HPDE6-E6E7 (cell line): ENCODE measurements at regions not wholly inside any gene's neighbourhood (a gene's known extent, or its start where the extent isn't known, plus 50 kb on each side); places are given as distances from the start of the nearest gene placed in this dataset.
"Not testable (repeated sequence)": the region's sequence is repeated elsewhere in the genome, so short reads cannot be mapped to it uniquely, and the experiment has no call there.

Experiments used
- DNase-seq: peaks from one replicate; pipeline ENCODE4 v3.0.0; 2011; ENCODE audit warnings: missing footprints; ENCODE audit errors: extremely low spot score

DNA sequence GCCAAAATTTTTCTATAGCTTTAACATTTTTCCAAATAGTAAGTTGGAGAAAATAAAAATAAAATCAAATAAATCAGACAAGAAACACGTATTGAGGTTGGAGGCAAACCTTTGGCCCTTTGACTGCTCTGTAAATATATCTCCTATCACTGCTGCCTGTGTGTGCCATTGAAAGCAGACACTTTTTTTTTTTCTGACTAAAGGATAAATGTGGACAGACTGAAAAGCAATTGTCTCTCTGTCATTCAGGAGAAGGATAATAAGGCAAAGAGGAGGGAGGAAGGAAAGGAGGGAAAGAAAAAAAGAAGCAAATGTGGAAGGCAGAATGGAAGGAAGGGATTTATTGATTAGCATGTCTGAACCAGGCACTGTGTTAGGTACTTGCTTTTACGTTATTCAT is 85.2 kb upstream of the SULF2 start:
- DNase-seq = no peak

DNA sequence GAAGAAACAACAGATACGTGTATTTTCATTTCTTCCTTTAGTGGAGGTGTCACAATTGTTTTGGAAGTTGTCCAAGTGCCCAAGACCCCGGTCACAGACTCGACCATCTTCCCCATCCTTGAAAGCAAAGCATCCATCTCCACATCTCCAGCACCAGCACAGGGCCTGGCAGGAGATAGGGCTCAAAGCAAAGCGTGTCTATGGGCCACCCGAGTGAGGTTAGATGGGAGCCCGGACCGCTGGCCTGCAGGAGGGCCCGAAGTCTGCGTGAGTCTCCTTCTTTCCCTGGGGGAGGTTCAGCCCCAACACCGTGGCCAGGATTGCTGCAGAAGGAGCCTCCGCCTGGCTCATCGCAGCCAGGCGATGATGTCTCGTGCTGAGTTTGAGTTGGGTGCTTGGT is 83.5 kb upstream of the SULF2 start:
- no peak for DNase-seq

DNA sequence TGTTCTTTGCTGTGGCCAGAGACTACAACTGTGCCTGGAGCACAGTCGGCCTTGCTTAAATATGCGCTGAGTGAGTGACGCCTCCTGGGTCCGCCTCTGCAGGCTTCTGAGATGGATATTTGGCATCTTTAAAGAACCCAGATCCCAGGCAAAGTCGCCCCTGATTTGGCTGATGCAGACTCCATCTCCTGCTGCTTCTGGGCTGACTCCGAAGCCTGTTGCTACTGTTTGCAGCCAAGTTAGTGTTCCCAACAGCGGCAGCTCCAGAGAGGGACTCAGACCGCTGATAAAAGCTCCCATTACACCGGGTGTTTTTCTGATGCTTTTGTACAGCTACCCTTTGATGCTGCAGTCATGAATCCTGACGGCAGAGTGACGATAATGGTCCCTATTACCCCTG is 83.0 kb upstream of the SULF2 start:
- no peak for DNase-seq

DNA sequence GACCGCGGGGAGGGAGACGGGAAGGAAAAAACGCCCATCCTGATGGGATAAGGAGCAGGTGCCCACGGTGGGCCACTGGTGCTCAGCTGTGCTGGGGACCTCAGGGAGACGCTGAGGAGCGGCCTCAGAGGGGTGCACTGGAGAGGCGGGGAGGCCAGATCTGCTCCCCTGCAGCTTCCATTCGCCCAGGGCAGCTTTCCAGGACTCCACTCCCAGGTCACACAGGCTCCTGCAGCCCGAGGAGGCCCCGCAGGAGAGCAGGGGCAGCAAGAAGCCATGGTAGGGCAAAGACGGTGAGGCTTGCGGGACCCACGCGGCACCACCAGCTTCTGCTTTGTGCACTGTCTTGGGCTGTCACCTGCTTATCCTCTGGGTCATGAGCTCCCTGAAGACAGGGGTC is 82.5 kb upstream of the SULF2 start:
- DNase-seq = no peak

DNA sequence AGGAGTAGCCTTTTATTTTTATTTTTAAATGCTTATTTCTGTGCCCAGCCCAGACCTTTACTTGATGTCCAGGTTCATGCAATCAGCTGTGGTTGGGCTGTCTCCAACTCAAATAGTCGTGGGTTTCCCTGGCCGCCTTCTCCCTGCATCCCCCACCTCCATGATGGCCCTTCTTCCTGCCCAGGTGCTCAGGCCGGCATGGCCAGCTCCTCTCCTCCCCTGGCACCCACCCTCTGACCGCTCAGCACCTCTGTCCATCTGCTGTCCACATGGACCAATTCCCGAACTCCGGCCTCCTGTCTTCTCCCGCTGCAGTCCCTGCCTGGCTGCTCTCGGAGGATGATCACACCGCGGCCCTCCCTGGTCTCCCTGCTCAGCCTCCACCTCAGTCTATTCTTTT is 81.2 kb upstream of the SULF2 start:
- DNase-seq = no peak

DNA sequence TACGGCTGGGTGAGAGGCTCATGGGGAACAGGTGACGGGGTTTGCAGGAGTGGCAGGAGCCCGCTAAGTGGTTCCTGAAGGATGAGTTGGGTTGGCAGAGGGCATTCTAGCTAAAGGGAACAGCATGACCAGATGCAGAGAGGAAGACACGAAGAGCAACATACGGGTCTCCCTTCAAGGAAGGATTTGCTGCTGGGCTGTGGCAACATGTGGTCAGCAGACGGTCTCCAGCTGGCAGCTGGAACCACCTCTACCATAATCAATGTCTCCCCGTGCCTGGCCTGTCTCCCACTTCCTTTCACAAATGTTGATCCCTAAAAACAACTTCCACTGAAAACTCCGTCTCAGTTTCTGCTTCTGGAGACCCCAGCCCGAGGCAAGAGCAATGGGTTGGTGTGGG is 80.6 kb upstream of the SULF2 start:
- no peak for DNase-seq

DNA sequence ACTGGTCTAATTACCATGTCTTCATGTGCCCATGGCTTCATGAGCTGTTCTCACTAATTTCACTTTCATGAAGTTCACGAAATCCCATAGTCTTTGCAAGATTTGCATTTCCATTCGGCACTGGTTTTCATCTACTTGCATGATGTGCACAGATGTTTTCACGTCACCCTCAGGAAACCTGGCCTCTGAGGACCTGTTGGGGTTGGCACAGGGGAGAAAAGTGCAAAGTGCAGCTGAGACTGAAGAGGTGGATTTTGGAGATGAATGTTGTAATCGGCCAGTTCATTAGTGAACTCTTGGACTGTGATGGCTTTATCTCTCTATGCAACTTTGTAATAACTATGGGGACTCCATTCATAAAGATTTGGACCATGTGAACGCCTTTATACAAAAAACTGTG is 80.2 kb upstream of the SULF2 start:
- no peak for DNase-seq

DNA sequence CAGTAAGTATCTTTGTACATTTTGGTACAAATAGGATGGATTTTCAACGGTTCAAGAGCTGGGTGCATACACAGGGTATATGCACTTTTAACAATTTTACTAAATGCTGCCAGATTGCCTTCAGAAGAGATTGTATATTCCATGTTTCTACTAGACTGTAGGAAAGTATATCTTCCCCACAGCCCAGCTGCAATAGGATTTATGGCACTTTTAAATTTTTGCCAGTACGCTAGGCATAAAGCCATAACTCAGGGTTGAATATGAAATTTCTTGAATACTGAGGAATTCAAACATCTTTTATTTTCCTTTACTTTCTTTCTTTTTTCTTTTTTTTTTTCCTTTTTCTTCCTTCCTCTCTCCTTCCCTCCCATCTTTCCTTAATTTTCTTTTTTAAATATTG is 78.7 kb upstream of the SULF2 start:
- no peak for DNase-seq

DNA sequence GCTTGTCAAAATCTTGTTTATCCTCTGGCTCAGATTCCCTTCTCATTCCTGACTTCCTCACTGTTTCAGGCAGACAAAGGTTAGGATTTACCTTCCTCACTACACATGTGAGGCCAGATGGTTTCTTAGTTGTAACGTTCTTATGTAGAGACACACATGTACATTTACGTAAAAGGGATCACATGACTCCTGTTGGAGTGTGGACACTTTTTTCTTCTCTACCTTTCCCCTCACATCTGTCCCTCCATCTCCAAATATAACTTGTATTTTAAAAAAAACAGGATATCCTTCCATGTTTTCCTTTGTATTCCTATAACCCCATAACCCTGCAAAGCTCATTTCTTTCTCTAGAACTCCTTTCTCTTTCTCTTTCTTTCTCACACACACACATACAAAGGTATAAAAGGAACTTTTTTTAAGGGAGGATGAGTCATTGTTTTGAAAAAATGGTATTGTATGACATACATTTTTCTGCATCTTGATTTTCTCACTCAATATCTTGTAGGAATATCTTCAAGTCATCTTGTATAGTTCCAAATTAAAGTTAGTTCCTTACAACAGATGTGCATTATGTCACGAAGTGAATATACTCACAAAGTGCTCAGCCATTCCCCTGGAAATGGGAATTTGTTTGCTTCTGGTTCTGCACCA is 78.2 kb upstream of the SULF2 start:
- no peak for DNase-seq

DNA sequence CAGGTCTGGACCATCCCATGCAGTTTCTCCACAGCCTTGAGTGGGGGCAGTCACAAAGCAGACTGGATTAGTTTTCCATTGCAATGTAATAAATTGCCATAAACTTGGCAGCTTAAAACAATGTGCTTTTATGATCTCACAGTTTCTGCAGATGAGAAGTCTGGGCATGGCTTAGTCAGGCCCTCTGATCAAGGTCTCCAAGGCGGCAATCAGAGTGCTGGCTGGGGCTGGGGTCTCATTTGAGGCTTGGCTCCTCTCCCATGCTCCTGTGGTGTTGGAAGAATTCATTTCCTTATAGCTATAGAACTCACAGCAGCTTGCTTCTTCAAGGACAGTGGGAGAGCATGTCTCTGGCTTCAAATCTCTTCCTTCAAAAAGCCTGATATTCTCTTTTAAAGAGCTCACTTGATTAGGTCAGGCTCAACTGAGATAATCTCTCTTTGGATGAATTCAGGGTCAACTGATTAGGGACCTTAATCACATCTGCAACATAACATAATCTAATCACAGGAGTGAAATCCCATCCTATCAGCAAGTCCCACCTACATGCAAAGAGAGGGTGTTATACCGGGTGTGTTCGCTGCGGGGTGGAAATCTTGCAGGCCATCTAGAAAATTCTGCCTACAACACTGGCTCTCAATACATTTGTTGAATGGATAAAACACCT is 77.4 kb upstream of the SULF2 start:
- DNase-seq = no peak

DNA sequence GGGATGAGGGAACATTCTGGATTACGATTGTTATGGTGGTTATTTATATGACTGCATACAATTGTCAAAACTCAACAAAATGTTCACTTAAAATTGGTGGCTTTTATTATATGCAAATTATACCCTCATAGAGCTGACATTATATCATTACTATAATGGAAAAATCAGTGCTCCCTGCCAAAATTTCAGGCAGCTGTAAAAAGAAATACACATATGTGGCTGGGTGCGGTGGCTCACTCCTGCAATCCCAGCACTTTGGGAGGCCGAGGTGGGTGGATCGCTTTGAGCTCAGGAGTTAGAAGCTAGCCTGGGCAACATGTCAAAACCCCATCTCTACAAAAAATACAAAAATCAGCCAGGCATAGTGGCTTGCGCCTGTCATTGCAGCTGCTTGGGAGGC is 75.8 kb upstream of the SULF2 start:
- DNase-seq = no peak

DNA sequence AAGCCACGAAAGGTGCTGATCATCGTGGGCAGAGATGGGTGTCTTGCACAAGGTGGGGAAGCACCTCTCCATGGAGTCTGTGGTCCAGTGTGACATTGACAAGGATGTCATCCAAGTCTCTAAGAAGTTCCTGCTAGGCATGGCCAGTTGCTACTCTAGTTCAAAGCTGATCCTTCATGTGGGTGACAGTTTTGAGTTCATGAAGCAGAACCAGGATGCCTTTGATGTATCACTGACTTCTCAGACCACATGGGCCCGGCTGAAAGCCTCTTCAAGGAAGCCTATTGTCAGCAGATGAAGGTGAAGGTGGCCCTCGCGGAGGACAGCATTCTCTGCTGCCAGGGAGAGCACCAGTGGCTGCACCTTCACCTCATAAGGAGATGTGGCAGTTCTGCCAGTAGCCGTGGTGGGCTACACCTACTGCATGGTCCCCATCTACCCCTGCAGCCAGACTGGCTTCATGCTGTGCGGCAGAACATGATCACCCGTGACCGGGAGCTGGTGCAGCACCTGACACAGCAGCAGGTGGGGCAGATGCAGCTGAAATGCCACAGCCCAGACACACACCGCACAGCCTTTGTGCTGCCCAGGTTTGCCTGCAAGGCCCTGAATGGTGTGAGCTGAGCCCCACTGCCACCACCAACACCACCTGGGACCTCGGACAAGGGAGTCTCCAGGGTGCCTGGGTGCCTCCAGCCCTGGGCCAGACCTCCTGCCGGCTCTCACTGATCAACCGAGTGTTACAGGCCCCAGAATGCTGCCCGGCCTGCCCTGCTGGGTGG is 75.0 kb upstream of the SULF2 start:
- no peak for DNase-seq

DNA sequence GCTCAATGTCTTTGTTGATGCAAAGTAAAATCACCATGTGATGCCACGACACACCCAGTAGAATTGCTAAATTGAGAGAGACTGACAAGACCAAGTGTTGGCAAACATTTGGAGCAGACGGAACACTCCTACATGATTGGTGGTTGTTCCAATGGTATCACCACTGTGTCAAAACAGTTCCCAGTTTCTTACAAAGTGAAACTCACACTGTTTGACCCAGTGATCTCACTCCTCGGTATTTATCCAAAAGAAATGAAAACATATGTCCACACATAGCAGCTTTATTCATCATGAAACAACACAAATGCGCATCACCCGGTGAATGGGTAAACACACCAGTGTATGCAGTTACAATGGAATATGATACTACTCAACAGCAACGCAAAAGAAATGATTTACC is 74.0 kb upstream of the SULF2 start:
- DNase-seq = no peak

DNA sequence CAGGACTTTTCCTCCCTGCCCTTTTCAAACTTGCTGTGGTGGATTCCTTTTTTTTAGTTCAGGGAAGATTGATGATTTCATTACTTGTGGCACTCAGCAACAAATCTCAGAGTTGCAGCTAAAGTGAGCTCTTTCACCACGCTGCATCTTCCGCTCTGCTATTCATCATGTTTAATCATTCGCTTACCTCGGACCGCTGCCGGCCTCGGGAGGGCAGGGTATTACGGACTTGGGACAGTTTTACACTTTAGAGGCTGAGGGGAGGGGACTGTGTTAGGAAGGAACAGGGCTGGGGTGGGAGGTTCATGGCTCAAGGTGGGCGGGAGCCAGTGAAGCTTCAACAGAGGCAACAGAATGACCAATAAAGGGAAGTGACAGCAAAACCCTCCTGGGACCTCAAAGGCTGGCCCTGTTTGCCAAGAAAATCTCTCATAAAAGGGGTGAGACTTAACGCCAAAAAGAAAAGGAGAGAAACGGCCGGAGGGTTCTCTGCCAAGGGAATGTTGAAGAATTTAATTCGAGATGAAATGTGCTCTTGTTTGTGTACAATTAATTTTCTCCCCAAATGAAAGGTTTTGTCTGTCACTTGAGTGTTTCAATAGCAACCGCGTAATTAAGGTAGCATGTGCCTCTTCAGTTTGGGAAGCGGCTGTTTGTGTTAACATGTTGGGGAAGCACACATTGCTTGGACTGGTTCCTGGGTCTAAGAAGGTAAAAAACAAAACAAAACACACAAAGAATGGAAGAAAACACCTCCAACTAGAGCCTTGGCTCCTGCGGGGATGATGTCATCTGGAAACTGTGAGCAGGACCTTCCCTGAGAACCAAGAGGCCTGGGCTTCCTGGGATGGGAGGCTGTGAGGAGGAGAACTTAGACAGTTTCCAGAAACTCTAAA is 72.5 kb upstream of the SULF2 start:
- no peak for DNase-seq

DNA sequence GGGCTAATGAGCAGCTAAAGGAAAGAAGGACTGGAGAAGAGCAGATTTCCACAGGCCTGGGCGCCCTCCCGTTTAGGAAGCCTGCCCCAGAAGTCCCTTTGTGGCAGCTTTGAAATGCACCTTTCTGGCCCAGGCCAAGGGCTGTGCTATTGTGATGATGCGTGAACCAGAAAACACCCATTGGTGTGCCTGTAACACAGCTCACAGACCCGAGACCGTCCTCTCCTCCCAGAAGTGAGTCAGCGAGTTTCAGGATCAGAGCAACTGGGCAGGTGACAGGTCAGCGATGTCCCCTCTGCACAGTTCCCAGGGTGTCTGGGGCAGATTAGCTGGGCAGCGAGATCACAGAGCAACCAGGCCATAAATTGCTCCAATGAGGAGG is 71.9 kb upstream of the SULF2 start:
- DNase-seq = no peak

DNA sequence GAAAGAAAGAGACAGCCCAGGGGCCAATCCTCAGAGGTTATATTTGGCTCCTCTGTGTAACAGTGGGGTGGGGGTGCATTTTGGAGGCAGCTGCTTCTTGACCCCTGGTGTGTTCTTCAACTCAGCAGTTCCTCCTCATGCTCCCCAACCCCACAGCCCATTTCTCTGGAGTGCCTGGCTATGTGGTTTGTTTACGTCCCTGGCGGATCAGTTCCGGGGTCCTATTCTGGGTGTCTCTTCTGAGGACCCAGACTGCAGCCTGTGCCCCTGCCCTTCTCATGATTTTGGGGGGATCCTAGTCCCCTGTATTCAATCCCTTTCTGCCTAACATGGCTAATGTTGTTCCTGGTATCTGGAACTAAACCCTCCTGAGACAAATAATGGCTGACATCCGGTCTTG is 70.5 kb upstream of the SULF2 start:
- no peak for DNase-seq

DNA sequence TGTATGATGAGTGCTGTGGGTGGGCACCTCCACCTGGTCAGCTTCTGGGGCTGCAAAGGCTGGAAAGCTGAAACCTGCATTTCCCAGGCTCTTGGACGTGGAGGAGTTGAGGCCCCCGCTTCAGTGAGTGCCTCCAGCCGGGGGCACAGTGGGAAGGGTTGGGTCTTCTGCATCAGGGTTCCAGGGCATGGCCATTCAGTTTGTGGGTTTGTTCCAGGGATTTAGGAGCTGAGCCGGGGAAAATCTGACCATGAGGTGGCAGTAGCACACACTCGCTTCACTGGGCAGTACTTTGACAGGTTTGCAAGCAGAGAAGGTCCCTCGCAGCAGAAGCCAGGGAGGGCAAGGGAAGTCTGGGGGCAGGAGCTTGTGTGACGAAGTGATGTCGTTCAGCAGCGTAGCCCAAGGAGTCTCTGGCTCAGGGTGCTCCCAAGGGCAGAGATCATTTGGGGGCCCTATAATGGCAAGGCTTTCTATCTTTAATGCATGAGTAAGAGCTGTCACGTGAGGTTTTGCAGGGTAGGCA is 69.5 kb upstream of the SULF2 start:
- DNase-seq = peak; percentile 75

DNA sequence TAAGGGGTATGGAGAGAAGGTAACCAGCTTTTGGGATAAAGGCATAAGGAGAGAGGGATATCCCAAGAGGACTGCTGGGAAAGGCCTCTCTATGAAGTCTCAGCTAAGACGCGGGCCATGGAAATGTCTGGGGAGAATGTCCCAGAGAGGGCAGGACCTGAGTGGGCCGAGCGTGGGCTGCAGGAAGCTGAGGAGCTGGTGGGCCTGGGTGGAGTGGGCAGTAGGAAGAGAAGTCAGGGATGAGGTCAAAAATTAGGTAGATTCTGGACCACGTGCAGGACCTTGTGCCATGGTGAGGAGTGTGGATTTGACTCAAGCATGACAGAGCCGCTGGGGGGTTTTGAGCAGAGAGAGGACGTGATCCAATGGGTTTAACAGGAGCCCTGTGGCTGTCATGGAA is 66.5 kb upstream of the SULF2 start:
- DNase-seq = no peak

DNA sequence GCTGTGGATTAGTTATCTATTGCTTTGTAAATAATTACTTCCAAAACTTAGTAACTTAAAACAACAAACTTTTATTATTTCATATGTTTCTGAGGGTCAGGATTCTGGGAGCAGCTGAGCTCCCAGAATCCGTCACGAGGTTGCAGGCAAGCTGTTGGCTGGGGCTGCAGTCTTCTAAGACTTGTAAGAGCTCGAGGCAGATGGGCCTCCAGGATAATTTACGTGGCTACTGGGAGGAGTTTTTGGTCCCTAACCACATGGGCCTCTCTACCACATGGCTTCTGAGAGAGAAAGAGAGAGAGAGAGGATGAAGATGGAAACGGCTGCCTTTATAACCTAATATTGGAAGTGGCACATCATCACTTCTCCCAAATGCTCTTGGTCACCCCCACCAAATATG is 64.9 kb upstream of the SULF2 start:
- no peak for DNase-seq

DNA sequence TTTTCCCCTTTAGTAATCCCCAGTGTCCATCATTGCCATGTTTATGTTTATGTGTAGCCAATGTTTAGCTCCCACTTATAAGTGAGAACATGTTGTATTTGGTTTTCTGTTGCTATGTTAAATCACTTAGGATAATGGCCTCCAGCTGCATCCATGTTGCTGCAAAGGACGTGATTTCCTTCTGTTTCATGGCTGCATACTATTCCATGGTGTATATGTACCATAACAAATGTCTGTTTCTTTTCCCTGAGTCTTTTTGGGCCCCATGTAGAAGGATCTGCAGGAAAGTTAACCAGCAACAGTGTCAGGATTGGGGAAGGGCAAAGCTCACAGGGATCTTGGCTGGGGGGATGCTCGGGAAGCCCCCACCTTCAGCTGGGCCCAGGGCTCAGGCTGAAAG is 64.3 kb upstream of the SULF2 start:
- no peak for DNase-seq

DNA sequence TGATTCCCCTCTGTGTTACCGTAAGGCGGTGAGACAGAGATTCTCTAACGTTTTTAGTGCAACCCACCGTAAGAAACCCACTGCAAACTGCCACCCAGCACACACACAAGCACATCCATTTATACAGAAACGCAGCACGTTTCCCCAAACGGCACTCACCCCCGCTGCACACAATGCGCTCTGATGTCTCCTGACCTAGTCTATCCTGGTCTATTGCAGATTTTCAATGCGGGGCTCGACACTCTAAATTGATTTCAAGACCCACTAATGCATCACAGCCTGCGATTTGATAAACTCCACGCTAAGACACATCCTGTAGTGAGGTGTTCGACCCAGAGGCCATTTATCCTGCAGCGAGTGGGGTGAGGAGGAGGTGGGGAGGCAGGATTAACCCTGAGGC is 63.7 kb upstream of the SULF2 start:
- no peak for DNase-seq

DNA sequence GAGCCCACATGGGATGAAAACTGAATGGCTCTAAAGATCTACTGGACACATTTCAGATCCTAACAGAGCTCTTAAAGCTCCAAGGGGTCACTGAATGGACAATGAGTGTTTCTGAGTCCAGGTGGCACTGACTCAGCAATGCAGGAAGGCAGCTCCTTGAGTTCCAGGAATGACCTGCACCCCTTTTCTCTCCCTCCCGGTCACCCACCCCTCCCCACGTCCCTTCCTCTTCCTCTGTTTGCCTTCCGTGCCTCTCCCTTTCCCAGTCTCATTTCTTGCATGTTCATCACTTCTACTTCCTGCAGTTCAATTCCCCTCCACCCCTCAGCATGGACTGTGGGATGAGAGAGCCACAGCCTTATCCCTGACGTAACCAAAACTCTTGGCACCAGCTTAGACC is 63.3 kb upstream of the SULF2 start:
- not testable (repeated sequence) for DNase-seq
